ENCODE measurements at regions not wholly inside any gene's neighbourhood (a gene's known extent, or its start where the extent isn't known, plus 50 kb on each side); places are given as distances from the start of the nearest gene placed in this dataset.
A peak's percentile ranks its signal among the peaks of the same experiment; 100 is the strongest.
"Not testable (repeated sequence)": the region's sequence is repeated elsewhere in the genome, so short reads cannot be mapped to it uniquely, and the experiment has no call there.

- peak; percentile 47 for DNase-seq (ENCODE audit: low read depth)
These were observed 248.9 kb upstream of the FOXF1 start for GRCh38 chr16:86261379-86261778.

DNA sequence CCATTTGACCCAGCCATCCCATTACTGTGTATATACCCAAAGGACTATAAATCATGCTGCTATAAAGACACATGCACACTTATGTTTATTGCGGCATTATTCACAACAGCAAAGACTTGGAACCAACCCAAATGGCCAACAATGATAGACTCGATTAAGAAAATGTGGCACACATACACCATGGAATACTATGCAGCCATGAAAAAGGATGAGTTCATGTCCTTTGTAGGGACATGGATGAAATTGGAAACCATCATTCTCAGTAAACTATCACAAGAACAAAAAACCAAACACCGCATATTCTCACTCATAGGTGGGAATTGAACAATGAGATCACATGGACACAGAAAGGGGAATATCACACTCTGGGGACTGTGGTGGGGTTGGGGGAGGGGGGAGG is 242.7 kb upstream of the FOXF1 start:
- not testable (repeated sequence) for DNase-seq (ENCODE audit: low read depth)

- DNase-seq (ENCODE audit: low read depth) = no peak
These were observed 239.6 kb upstream of the FOXF1 start for GRCh38 chr16:86270696-86271095.

DNA sequence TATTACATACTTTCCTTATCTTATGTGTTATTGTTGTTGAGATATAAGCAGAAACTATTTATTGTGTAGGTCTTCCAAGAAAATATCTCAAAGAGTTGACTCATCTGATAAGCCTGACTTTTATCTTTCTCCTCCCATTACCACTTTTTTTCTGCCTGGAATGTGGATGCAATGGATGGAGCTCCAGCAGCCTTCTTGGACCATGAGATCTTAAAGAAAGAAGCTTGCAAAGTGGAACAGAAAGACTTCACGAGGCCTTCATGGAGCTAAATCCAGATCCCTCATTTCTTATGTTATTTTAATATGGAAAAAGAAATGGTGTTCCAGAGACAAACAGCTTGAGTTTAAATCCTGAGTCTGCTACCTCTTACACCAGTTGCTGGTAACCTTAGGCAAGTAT is 237.6 kb upstream of the FOXF1 start:
- no peak for DNase-seq (ENCODE audit: low read depth)

GRCh38 chr16:86277221-86277620 is 233.1 kb upstream of the FOXF1 start:
- no peak for DNase-seq (ENCODE audit: low read depth)

DNA sequence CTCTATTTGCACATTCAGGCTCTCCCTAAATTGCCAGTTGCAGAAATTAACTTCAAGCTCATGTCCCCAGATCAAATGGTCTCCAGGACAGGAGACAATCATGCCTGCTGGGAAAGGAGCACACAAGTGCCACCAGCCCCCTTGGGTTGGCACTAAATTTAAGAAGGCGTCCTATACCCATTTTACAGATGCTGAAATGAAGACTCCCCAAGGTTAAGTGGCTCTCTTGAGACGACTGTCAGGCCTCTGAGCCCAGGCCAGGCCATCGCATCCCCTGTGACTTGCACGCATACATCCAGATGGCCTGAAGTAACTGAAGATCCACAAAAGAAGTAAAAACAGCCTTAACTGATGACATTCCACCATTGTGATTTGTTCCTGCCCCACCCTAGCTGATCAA is 232.5 kb upstream of the FOXF1 start:
- DNase-seq (ENCODE audit: low read depth) = not testable (repeated sequence)

DNA sequence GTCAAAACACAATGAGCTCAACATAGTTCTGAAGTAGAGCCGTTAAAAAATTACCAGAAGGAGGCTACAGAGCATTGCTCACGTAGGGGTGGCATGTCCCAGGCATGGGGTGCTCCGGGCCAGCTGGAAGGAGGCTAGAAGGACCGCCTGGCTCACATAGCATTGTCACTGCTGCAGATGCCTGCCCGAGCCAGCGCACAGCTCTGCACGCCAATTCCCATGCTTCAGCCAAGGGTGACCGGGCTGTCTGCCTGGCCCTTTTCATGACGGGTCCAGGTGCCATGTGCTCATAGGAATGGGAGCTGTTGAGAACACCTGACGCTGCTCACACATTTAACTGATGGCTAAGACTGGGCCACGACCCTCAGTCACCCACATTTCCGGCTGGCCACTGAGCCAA is 228.9 kb upstream of the FOXF1 start:
- DNase-seq (ENCODE audit: low read depth) = no peak

DNA sequence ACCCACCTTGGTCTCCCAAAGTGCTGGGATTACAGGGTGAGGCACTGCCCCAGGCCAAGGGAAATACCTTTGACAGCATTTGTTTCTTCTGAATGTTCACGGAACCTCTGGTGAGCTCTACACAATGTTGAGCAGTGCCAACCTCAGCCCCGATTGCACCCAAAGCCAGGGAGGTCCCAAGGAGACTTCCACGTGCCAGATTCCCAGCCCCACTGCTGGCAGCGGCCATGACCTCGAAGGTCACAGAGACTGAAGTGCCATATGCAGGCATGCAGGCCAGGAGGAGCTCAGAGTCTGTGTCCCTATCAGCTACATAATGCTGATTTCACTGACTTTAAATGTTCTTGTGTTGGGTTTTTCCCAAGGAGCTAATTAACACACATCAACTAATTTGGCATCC is 226.4 kb upstream of the FOXF1 start:
- no peak for DNase-seq (ENCODE audit: low read depth)

DNA sequence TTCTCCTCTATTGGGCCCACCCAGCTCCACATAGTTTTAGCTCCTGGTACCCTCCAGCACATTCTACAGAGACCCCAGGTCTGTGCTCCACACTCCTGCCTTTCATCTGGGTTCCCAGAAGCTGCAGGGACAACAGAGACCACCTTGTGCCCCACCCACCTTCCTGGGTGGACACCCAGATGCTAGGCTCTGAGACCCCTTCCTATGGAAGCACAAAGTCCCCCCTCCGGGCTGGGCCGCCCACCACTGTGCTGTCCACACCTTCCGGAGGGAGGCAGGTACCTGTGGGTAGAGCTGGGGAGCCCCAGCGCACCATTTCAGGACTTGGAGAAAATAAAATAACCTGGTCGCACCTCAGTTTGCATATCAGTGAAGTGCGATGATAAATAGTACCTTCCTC is 224.9 kb upstream of the FOXF1 start:
- no peak for DNase-seq (ENCODE audit: low read depth)

- DNase-seq (ENCODE audit: low read depth) = no peak
These were observed 224.1 kb upstream of the FOXF1 start for GRCh38 chr16:86285938-86286921.

- no peak for DNase-seq (ENCODE audit: low read depth)
These were observed 223.2 kb upstream of the FOXF1 start for GRCh38 chr16:86286991-86287663.

DNA sequence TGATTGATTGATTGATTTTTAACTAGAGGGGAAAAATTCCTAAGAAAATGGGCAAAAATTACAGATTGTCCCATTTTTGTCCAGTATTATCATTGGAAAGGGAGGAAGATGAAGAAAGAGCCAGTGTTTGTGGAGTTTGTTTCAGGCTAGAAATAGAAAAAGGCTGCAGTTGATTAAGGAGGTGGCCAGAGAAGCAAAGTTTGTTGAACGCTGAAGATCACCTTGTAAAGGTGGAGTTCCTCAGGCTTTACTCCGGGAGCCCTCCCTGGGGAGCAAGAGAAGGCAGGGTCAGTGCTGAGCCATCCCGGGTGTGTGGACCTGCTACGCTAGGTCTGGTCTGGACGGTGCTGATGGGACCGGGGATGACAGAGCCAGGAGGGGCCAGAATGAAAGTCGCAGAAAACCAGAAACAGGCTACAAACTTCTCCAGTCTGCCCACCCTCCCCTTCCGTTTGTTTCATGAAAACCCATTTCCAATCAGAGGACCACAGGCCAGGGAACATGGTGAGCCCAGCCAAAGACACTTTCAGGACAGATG is 222.6 kb upstream of the FOXF1 start:
- DNase-seq (ENCODE audit: low read depth) = no peak

- DNase-seq (ENCODE audit: low read depth) = no peak
These were observed 221.5 kb upstream of the FOXF1 start for GRCh38 chr16:86288716-86289294.

DNA sequence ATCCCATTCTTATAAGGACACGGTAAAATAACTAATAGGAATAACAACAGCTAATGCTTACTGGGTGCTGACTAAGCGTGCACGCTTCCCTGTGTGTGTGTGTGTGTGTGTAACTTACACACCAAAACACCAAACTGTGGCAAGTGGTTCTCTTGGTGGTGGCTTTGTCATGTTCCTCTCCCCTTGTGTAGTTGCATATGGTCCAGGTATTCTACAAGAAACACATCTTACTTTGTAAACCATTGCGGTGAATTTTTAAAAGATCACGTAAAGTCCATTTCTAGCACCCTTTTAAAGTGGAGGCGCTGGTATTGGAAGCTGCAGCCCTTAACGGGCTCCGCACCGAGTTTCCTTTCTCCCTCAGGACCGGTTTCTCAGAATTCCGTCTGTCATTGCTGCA is 221.0 kb upstream of the FOXF1 start:
- no peak for DNase-seq (ENCODE audit: low read depth)

- DNase-seq (ENCODE audit: low read depth) = no peak
These were observed 220.4 kb upstream of the FOXF1 start for GRCh38 chr16:86289907-86290306.

- DNase-seq (ENCODE audit: low read depth) = no peak
These were observed 218.8 kb upstream of the FOXF1 start for GRCh38 chr16:86291491-86291890.

DNA sequence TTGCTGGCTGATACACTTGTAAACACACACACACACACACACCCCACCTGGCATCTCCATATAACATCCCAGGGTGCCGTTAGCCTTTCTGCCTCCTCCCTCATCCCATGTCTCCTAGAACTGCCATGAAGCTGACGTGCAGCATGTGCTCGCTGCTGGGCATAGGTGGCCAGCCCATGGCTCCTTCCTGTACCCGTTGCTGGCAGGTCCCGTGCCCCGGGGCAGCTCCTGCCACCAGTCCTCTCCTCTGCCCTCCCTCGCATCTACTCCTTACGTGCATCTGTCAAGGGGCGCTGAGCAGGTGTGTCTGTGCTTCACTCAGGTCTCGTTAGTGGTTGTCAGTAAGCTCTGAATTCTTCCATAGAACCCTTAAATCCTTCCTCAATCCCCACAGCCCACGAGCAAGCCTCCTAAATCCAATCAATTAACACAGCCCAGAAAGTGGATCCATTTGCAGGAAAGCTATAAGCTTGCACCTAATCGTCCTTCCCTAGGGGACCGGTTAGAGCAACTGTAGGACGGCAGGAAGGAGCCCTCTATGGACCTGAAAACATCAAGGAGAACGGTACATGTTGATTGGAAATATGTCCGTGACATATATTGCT is 218.1 kb upstream of the FOXF1 start:
- no peak for DNase-seq (ENCODE audit: low read depth)

DNA sequence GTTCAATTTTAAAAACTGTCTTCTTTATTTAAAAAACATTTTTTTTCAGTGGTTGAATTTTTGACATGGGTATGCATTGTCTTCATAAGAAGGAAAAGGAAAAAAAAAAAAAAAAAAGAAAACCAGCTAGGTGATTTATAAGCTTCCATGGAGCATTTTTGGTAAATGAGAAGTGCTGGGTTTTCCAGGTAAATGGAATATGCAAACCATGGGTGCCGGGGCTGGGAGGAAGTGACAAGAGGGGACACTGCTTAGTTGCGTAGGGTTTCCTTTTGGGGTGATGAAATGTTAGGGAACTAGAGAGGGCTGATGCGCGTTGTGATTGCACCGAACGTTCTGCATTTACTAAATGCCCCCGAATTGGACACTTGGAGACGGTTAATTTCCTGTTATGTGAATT is 217.4 kb upstream of the FOXF1 start:
- no peak for DNase-seq (ENCODE audit: low read depth)

DNA sequence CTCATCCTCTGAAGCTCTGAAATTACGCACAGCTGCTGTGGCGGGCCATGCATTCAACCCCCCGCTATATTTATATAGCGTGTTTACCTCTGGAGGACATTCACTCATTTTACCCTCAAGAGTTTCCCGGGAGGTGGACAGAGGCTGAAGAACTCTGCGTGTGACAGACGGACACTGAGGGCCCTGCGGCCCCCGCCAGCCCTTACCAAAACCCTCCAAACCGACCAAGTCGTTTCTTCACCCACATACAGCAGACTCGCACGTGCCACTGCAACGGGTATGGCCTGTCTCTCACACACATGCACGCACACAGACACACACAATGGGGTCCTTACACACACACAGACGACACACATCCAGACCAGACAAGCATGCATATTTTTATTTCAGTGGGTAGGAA is 216.4 kb upstream of the FOXF1 start:
- DNase-seq (ENCODE audit: low read depth) = no peak

DNA sequence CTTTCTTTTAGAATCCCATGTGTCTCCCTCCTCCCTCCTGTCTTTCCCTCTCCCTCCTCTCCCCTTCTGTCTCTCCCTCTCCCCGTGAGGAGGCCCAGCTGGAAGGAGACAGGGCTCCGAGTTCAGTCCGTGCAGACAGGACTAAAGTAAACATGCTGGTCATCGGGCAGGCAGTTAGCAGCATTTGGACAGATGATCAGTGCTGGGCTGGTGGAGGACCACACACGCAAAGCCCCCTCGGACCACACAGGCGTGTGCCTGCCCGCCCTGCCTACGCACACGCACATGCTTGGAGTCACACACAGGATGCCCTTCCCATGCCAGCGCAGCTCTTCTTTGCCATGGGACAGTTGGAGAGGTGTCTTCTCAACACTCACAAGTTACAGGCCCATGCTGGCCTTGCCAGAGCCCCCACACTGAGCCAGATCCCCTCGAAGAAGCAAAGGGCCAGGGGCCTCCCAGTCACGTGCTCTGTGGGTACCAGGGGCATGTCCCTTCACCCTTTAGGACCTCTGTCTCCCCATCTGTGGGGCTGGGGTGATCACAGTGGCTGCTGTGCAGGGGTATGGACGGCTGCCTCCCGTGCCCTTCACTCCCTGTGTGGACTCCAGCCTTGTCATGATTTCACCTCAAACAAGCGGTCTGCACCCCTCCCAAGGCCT is 215.7 kb upstream of the FOXF1 start:
- DNase-seq (ENCODE audit: low read depth) = no peak

- DNase-seq (ENCODE audit: low read depth) = no peak
These were observed 214.1 kb upstream of the FOXF1 start for GRCh38 chr16:86296256-86296655.

DNA sequence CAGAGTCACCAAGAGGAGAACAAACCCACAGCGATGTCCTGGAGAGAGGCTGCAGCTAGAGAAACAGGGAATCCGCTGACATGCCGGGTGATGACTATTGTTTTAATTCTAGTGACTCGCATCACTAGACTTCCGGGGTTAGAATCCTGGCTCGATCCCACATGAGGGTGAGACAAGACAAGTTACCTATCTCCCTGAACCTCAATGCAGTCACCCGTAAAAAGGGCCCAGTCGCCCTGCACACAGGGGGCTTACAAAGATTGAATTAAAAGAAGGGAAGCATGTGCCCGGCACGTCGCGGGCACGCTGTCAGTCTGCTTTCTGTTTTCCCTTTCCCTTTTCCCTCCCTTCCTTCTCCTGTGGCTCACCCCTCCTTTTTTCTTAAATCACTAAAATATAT is 212.9 kb upstream of the FOXF1 start:
- no peak for DNase-seq (ENCODE audit: low read depth)
